Activated T-helper 1 cell treated with anti-CD3 and anti-CD28 coated beads, Interleukin-12 subunit alpha, Interleukin-12 subunit beta, Interleukin-2, Interleukin-4 antibody, amounts not matched to agents 30 ng/mL and 10 ng/mL and 1 ng/mL, durations not matched to agents 14 hours and 24 hours and 36 hours (primary cell): ENCODE measurements at regions not wholly inside any gene's neighbourhood (a gene's known extent, or its start where the extent isn't known, plus 50 kb on each side); places are given as distances from the start of the nearest gene placed in this dataset.

Source experiments
- DNase-seq: peaks from one replicate; pipeline ENCODE4 v3.0.0; 2021; ENCODE audit warnings: low spot score
- H3K27ac Mint-ChIP-seq: one replicate; pipeline ENCODE4 v1.8.0; 2021; ENCODE audit warnings: mild to moderate bottlenecking, mixed read lengths
- H3K27me3 Mint-ChIP-seq: one replicate; pipeline ENCODE4 v1.8.0; 2022; ENCODE audit warnings: mild to moderate bottlenecking, moderate library complexity, mixed read lengths; ENCODE audit not compliant: insufficient read depth
- H3K36me3 Mint-ChIP-seq: one replicate; pipeline ENCODE4 v1.8.0; 2021; ENCODE audit warnings: low read depth, mixed read lengths
- H3K4me1 Mint-ChIP-seq: one replicate; pipeline ENCODE4 v1.8.0; 2021; ENCODE audit warnings: low read depth, mixed read lengths
- H3K4me3 Mint-ChIP-seq: one replicate; pipeline ENCODE4 v1.8.0; 2021; ENCODE audit warnings: mild to moderate bottlenecking, moderate library complexity, mixed read lengths
- H3K9me3 Mint-ChIP-seq: one replicate; pipeline ENCODE4 v1.8.0; 2021; ENCODE audit warnings: mixed read lengths
- intact Hi-C: fragments of 100-400 bp; cut with micrococcal nuclease; formaldehyde crosslinking; loops from one replicate; pipeline ENCODE4 v1.15.1; 2024

DNA sequence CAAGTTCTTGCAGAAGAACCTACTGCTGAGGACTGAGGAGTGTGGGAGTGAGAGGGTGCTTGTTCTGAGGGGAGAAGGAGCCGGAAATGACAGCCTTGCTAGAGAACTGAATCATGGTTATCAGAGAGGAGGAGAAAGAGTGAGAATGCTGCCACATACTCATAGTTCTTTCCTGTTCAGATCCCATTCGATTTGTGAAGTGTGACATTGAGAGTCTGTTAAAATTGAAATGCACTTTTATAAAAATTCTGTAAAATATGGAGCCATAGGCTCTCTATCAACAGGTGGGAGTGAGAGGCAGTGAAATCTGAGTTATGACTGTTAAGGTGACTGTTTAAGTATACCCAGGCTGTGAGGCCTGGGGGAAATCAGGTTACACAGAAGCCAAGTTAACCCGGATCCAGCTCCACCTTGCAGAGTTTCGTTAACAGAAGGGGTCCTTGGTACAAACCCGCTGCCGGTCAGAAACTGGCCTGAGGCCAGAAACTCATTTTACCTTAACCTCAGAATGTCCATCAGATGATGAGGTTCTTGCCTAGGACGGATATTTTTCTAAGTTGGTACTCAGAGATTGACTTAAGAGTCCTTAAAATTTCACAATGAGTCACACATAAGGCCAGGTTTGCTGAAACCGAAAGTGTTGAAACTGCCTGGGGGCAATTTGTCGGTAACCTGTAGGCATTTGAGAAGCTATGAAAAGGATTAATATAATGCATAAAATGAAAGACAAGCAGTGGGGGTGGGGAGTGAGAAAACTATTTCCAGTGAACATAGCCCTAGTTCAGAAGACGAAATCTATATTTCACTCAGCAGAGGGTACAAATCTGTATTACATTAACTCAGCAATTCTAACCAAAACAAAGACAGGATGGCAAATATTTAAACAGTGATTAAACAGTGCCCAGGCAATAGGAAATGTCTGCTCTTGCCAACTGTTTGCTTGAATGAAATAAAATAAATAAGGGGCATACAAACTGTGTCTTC, 350.5 kb downstream of the KCNRG start:
- DNase-seq: peak; percentile 54
- intact Hi-C loops: loop anchor here (1.0 to 10.0 kb wide), 18 partner anchors 43 to 1483 kb away; partner anchors contain the start of genes CAB39L, DHRS12, INTS6 and SETDB2
- peaks cover 48% of the 10 kb centered on the region for H3K4me1 Mint-ChIP-seq
- peak overlapping the region; percentile 66 for H3K4me3 Mint-ChIP-seq
- peaks cover 7% of the 10 kb centered on the region for H3K9me3 Mint-ChIP-seq
- peaks cover 13% of the 10 kb centered on the region for H3K36me3 Mint-ChIP-seq
- H3K27ac Mint-ChIP-seq: peak overlapping the region; percentile 75
- peaks cover 32% of the 10 kb centered on the region for H3K27me3 Mint-ChIP-seq

- Mint-ChIP-seq H3K27ac (peak overlapping the region; percentile 75), H3K9me3 (peaks cover 10% of the 10 kb centered on the region), H3K4me3 (peak overlapping the region; percentile 70), H3K4me1 (peaks cover 39% of the 10 kb centered on the region), H3K27me3 (peaks cover 41% of the 10 kb centered on the region), H3K36me3 (peaks cover 8% of the 10 kb centered on the region)
- peak; percentile 55 for DNase-seq
- intact Hi-C loops: loop anchor here (1.0 to 10.0 kb wide), 18 partner anchors 44 to 1484 kb away; partner anchors contain the start of genes CAB39L, DHRS12, INTS6 and SETDB2
Measured at GRCh38 chr13:50366488-50367174, 351.4 kb downstream of the KCNRG start.

DNA sequence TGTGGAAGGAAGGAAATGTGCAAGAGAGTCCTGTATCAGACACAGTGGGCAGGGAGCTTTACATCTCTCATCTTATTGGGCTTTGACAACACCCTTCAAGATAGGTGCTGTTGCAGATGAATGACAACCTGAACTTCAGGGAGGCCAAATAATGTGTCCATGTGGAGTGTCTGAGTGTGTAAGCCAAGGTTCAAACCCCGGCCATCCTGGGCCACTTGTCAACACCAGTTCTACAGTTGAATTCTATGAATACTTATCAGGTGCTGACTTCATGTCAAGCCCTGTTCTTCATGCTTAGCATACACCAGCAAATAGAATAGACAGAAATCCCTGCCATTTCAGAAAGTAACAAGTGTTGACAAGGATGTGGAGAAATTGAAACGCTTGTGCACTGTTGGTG, 354.4 kb downstream of the KCNRG start:
- Mint-ChIP-seq H3K27me3 (peaks cover 49% of the 10 kb centered on the region), H3K36me3 (peaks cover 5% of the 10 kb centered on the region), H3K27ac (no peak overlapping the region), H3K9me3 (peaks cover 10% of the 10 kb centered on the region), H3K4me3 (no peak overlapping the region), H3K4me1 (peaks cover 27% of the 10 kb centered on the region)
- intact Hi-C loops: loop anchor here (5.0 to 10.0 kb wide), 7 partner anchors 47 to 1487 kb away; partner anchors contain the start of genes CAB39L, DHRS12, INTS6 and SETDB2
- DNase-seq: no peak

GRCh38 chr13:50370303-50370950, 355.2 kb downstream of the KCNRG start:
- Mint-ChIP-seq H3K36me3 (peaks cover 2% of the 10 kb centered on the region), H3K27ac (no peak overlapping the region), H3K4me1 (peaks cover 19% of the 10 kb centered on the region), H3K27me3 (peaks cover 49% of the 10 kb centered on the region), H3K4me3 (no peak overlapping the region), H3K9me3 (peaks cover 10% of the 10 kb centered on the region)
- DNase-seq: no peak
- intact Hi-C loops: no loop called here

DNA sequence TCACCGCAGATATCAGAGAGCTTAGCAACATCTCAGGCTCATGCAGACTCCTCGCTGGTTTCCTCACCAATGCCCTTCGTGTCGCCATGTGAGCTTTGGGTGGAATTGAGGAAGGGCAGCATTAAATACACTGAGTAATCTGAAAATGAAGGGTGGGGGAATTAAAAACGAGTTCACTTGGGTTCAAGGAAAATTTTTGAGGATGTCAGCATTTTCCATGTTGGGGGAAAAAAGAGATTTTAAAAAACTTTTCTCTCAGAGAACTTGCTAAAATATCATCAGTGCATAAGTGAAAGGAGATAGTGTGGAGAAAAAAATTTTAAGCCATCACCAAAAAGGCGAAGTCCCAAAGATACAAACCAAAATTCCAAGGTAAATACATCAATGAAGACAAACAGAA, 359.3 kb downstream of the KCNRG start:
- Mint-ChIP-seq H3K36me3 (no peaks in the 10 kb centered on the region), H3K27me3 (peaks cover 59% of the 10 kb centered on the region), H3K4me1 (peaks cover 5% of the 10 kb centered on the region), H3K9me3 (peaks cover 11% of the 10 kb centered on the region), H3K4me3 (no peak overlapping the region), H3K27ac (no peak overlapping the region)
- intact Hi-C loops: no loop called here
- no peak for DNase-seq

DNA sequence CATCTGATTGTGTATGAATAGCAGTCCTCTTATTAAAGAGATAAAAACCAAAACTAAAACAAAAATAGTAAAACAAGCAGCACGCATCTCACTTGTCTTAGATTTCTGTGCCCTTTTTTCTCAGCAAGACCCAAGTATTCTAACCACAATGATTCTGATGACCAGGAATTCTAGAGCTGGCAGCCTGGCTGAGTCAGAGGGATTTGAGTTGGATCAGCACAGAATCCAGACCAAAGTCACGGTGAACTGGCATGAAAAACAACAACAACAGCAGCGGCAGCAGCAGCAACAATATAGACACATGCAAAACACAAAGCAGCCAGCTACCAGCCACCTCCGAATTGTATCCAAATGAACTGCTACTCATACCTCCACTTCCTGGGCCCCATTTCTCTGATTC, 360.5 kb downstream of the KCNRG start:
- no peaks in the 10 kb centered on the region for H3K36me3 Mint-ChIP-seq
- no peak overlapping the region for H3K4me3 Mint-ChIP-seq
- peaks cover 19% of the 10 kb centered on the region for H3K9me3 Mint-ChIP-seq
- no peak overlapping the region for H3K27ac Mint-ChIP-seq
- H3K27me3 Mint-ChIP-seq: peaks cover 46% of the 10 kb centered on the region
- intact Hi-C loops: no loop called here
- peaks cover 5% of the 10 kb centered on the region for H3K4me1 Mint-ChIP-seq
- no peak for DNase-seq

DNA sequence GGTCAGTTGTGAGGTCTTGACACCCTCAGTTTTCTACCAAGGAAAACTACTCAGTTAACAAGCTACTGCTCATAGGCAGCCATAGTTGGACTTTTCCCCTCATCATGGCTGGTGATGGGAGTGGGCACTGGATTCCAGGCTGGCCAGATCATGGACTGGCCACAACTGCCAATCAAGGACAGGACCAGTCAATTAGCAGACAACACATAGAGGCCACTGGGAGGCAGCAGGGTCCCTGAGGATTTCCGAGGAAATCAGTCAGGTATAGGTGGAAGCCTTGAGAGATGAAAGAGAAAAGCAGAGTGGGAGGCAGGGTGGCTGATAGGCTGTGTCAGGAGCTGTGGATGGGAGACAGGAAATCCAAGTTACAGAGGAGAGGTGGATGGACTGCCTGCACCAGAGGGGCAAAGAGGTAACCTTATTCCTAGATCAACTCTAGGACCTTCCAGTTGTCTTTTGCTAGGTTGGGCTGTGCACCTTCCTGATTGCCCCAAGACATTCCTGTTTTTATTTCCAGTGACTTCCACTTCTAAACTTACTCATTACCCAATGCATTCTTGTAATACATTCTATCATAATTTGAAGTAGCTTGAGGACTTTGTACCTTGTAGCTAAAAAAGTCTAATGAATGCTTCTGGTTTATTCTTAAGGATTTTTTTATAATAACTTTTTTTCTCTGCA, 361.8 kb downstream of the KCNRG start:
- Mint-ChIP-seq H3K27ac (no peak overlapping the region), H3K4me3 (no peak overlapping the region), H3K27me3 (peaks cover 37% of the 10 kb centered on the region), H3K4me1 (peaks cover 5% of the 10 kb centered on the region), H3K9me3 (peaks cover 26% of the 10 kb centered on the region), H3K36me3 (peaks cover 3% of the 10 kb centered on the region)
- DNase-seq: no peak
- intact Hi-C loops: no loop called here

DNA sequence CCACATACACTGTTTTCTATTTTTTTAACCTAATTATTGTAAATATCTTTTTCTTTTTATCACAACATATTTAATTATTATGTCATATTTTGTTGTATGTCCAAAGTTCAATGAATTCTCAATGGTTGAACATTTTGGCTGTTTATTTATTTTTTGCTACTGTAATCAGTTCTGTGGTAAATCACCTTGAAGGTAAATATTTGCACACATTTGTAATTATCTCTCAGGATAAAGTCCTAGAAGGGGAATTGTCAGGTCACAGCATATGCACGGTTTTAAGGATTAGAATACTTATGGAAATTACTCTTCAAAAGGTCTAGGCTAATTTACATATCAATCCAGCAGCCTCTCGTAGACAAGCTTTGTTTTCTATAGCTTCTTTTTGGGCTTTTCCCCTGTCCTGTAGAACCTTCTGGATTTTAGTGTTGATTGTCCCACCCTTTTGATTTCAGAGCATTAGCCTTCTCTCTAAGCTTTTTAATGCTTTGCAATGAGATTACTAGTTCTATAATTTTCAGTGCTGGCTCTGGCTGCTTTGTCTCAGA, 362.6 kb downstream of the KCNRG start:
- DNase-seq: no peak
- Mint-ChIP-seq H3K27me3 (peaks cover 38% of the 10 kb centered on the region), H3K27ac (no peak overlapping the region), H3K4me1 (peaks cover 5% of the 10 kb centered on the region), H3K4me3 (no peak overlapping the region), H3K36me3 (peaks cover 3% of the 10 kb centered on the region), H3K9me3 (peaks cover 31% of the 10 kb centered on the region)
- intact Hi-C loops: no loop called here

- Mint-ChIP-seq H3K4me3 (no peak overlapping the region), H3K36me3 (peaks cover 3% of the 10 kb centered on the region), H3K9me3 (peaks cover 31% of the 10 kb centered on the region), H3K27ac (no peak overlapping the region), H3K4me1 (peaks cover 5% of the 10 kb centered on the region), H3K27me3 (peaks cover 37% of the 10 kb centered on the region)
- intact Hi-C loops: no loop called here
- no peak for DNase-seq
Measured at GRCh38 chr13:50378509-50379044, 363.3 kb downstream of the KCNRG start.

GRCh38 chr13:50379584-50379983, 364.3 kb downstream of the KCNRG start:
- H3K27ac Mint-ChIP-seq: no peak overlapping the region
- H3K36me3 Mint-ChIP-seq: peaks cover 3% of the 10 kb centered on the region
- no peak overlapping the region for H3K4me3 Mint-ChIP-seq
- DNase-seq: no peak
- peaks cover 30% of the 10 kb centered on the region for H3K27me3 Mint-ChIP-seq
- H3K4me1 Mint-ChIP-seq: peaks cover 7% of the 10 kb centered on the region
- intact Hi-C loops: no loop called here
- peaks cover 31% of the 10 kb centered on the region for H3K9me3 Mint-ChIP-seq

DNA sequence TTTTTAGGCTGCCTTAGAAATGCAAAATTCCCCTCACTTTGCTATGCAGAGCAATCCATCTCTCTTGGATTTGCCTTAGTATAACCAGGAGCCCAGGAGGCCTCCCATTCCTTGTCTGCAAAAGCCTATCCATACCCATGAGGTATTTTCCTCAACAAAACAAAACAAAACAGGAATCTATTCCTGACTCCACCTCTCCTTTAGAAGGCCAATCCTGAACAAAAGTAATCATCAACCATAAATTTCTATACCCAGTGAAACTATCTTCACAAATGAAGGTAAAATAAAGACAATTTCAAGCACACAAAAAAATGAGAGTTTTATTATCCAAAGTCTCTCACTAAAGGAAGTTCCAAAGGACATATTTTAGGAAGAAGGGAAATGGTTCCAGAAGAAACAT, 365.7 kb downstream of the KCNRG start:
- Mint-ChIP-seq H3K4me1 (peaks cover 10% of the 10 kb centered on the region), H3K27me3 (peaks cover 22% of the 10 kb centered on the region), H3K4me3 (no peak overlapping the region), H3K27ac (no peak overlapping the region), H3K9me3 (peaks cover 31% of the 10 kb centered on the region), H3K36me3 (peaks cover 3% of the 10 kb centered on the region)
- intact Hi-C loops: no loop called here
- DNase-seq: no peak

DNA sequence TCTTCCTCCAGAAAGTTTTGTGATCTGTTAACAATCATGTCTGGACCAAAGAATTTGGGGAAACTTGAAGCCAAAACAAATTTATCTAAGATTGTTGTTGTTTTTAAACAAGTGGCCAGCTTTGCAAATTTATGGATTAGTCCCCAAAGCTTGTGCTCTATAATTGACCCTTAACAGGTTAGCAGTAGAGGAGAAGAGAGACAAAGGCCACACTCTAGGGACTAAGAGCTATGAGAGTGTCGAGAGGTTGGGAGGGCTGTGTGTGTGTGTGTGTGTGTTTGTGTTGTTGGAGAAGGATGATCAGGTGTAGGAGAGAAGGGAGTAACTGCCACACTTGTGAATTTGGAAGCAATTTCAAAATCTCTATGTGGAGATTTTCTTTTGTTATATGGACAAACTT, 367.3 kb downstream of the KCNRG start:
- H3K4me3 Mint-ChIP-seq: no peak overlapping the region
- no peak for DNase-seq
- peaks cover 31% of the 10 kb centered on the region for H3K9me3 Mint-ChIP-seq
- H3K27ac Mint-ChIP-seq: no peak overlapping the region
- intact Hi-C loops: no loop called here
- peaks cover 22% of the 10 kb centered on the region for H3K27me3 Mint-ChIP-seq
- H3K36me3 Mint-ChIP-seq: peaks cover 3% of the 10 kb centered on the region
- peaks cover 18% of the 10 kb centered on the region for H3K4me1 Mint-ChIP-seq
